ENCODE measurements at regions not wholly inside any gene's neighbourhood (a gene's known extent, or its start where the extent isn't known, plus 50 kb on each side); places are given as distances from the start of the nearest gene placed in this dataset.
"Not testable (repeated sequence)": the region's sequence is repeated elsewhere in the genome, so short reads cannot be mapped to it uniquely, and the experiment has no call there.

- H3K4me3 ChIP-seq (ENCODE audit: low read depth, low read length, poor library complexity, severe bottlenecking) = no peak overlapping the region
- CTCF ChIA-PET = no interaction called here
- TF ChIP-seq EZH2 (IDR thresholded peaks at IDR 0.05; ENCODE audit: borderline replicate concordance, low read depth, low read length, poor library complexity, severe bottlenecking) (no peak), CTCF (conservative IDR thresholded peaks at IDR 0.05; ENCODE audit: low read depth, low read length) (no peak)
- no peaks in the 10 kb centered on the region for H3K36me3 ChIP-seq (ENCODE audit: insufficient read depth, low read length, poor library complexity, severe bottlenecking)
- no peak for DNase-seq (ENCODE audit: low spot score)
- H3K9me3 ChIP-seq (ENCODE audit: low read depth, low read length, poor library complexity, severe bottlenecking) = no peaks in the 10 kb centered on the region
- no peaks in the 10 kb centered on the region for H3K27me3 ChIP-seq (replicated peaks; ENCODE audit: insufficient read depth, low read depth, low read length, poor library complexity)
- POLR2A ChIA-PET (ENCODE audit: low non-redundant PET) = no interaction called here
- no TSS peak for BruUV-seq (replicated peaks)
- intact Hi-C loops (cut with micrococcal nuclease; ENCODE audit: unreplicated experiment) = no loop called here
- peaks cover 5% of the 10 kb centered on the region for H3K4me1 ChIP-seq (ENCODE audit: insufficient read depth, low read length, poor library complexity, severe bottlenecking)
- no peak overlapping the region for H3K27ac ChIP-seq (ENCODE audit: low read depth, low read length, poor library complexity, severe bottlenecking)
Measured at GRCh38 chr3:178343433-178344038, 192.7 kb upstream of the KCNMB2 start.

- peaks cover 3% of the 10 kb centered on the region for H3K4me1 ChIP-seq (ENCODE audit: insufficient read depth, low read length, poor library complexity, severe bottlenecking)
- POLR2A ChIA-PET (ENCODE audit: low non-redundant PET) = no interaction called here
- H3K27ac ChIP-seq (ENCODE audit: low read depth, low read length, poor library complexity, severe bottlenecking) = no peak overlapping the region
- no peaks in the 10 kb centered on the region for H3K27me3 ChIP-seq (replicated peaks; ENCODE audit: insufficient read depth, low read depth, low read length, poor library complexity)
- no peak for DNase-seq (ENCODE audit: low spot score)
- TF ChIP-seq EZH2 (IDR thresholded peaks at IDR 0.05; ENCODE audit: borderline replicate concordance, low read depth, low read length, poor library complexity, severe bottlenecking) (no peak), CTCF (conservative IDR thresholded peaks at IDR 0.05; ENCODE audit: low read depth, low read length) (no peak)
- intact Hi-C loops (cut with micrococcal nuclease; ENCODE audit: unreplicated experiment) = no loop called here
- CTCF ChIA-PET = no interaction called here
- H3K36me3 ChIP-seq (ENCODE audit: insufficient read depth, low read length, poor library complexity, severe bottlenecking) = no peaks in the 10 kb centered on the region
- no peaks in the 10 kb centered on the region for H3K9me3 ChIP-seq (ENCODE audit: low read depth, low read length, poor library complexity, severe bottlenecking)
- BruUV-seq (replicated peaks) = no TSS peak
- no peak overlapping the region for H3K4me3 ChIP-seq (ENCODE audit: low read depth, low read length, poor library complexity, severe bottlenecking)
Measured at GRCh38 chr3:178345944-178346343, 190.3 kb upstream of the KCNMB2 start.

- POLR2A ChIA-PET (ENCODE audit: low non-redundant PET); H3K4me3 ChIP-seq (ENCODE audit: low read depth, low read length, poor library complexity, severe bottlenecking); DNase-seq (ENCODE audit: low spot score); H3K27me3 ChIP-seq (replicated peaks; ENCODE audit: insufficient read depth, low read depth, low read length, poor library complexity); intact Hi-C loops (cut with micrococcal nuclease; ENCODE audit: unreplicated experiment); CTCF ChIA-PET; H3K9me3 ChIP-seq (ENCODE audit: low read depth, low read length, poor library complexity, severe bottlenecking); H3K36me3 ChIP-seq (ENCODE audit: insufficient read depth, low read length, poor library complexity, severe bottlenecking); H3K27ac ChIP-seq (ENCODE audit: low read depth, low read length, poor library complexity, severe bottlenecking); BruUV-seq (replicated peaks): not testable (repeated sequence)
- peaks cover 17% of the 10 kb centered on the region for H3K4me1 ChIP-seq (ENCODE audit: insufficient read depth, low read length, poor library complexity, severe bottlenecking)
Measured at GRCh38 chr3:178348561-178349217, 187.5 kb upstream of the KCNMB2 start.

- H3K4me1 ChIP-seq (ENCODE audit: insufficient read depth, low read length, poor library complexity, severe bottlenecking) = peaks cover 17% of the 10 kb centered on the region
- DNase-seq (ENCODE audit: low spot score); H3K27me3 ChIP-seq (replicated peaks; ENCODE audit: insufficient read depth, low read depth, low read length, poor library complexity); intact Hi-C loops (cut with micrococcal nuclease; ENCODE audit: unreplicated experiment); H3K27ac ChIP-seq (ENCODE audit: low read depth, low read length, poor library complexity, severe bottlenecking); H3K4me3 ChIP-seq (ENCODE audit: low read depth, low read length, poor library complexity, severe bottlenecking); CTCF ChIA-PET; H3K36me3 ChIP-seq (ENCODE audit: insufficient read depth, low read length, poor library complexity, severe bottlenecking); H3K9me3 ChIP-seq (ENCODE audit: low read depth, low read length, poor library complexity, severe bottlenecking); POLR2A ChIA-PET (ENCODE audit: low non-redundant PET); BruUV-seq (replicated peaks): not testable (repeated sequence)
Measured at GRCh38 chr3:178349218-178349596, 187.0 kb upstream of the KCNMB2 start.

Data from A673 (cell line).